Esophagus squamous epithelium (tissue), 4 donors: ENCODE measurements at regions not wholly inside any gene's neighbourhood (a gene's known extent, or its start where the extent isn't known, plus 50 kb on each side); places are given as distances from the start of the nearest gene placed in this dataset.
"Not testable (repeated sequence)": the region's sequence is repeated elsewhere in the genome, so short reads cannot be mapped to it uniquely, and the experiment has no call there.

ENCODE experiments used
- CTCF ChIP-seq, 6 experiments: fragments of 450-650 bp in 4 of 6; fragments of 200-600 bp in 2 of 6; sonication (generic) in 2 of 6; IDR thresholded peaks; one replicate each; pipeline ENCODE4 v1.5.1; 2016 to 2019; ENCODE audit warnings: antibody characterized with exemption in 6 of 6, mild to moderate bottlenecking in 4 of 6, moderate library complexity in 4 of 6
- POLR2A ChIP-seq, 4 donors: fragments of 450-650 bp; IDR thresholded peaks; one replicate each; pipeline ENCODE4 v1.6.1; 2017; ENCODE audit warnings: antibody characterized with exemption in 4 of 4, mild to moderate bottlenecking in 4 of 4, moderate library complexity in 3 of 4

GRCh38 chrX:13946223-13946622 lies 83.5 kb downstream of the GEMIN8 start:
- not testable (repeated sequence) for TF ChIP-seq CTCF, POLR2A (IDR thresholded peaks at IDR 0.05)
